ENCODE measurements at regions not wholly inside any gene's neighbourhood (a gene's known extent, or its start where the extent isn't known, plus 50 kb on each side); places are given as distances from the start of the nearest gene placed in this dataset.

GRCh38 chr2:74735009-74735408, 81.0 kb downstream of the SEMA4F start:
- TF ChIP-seq EZH2 (IDR thresholded peaks at IDR 0.05; ENCODE audit: low read length) = no peak
- TF ChIP-seq CTCF (optimal IDR thresholded peaks at IDR 0.05 in 1 of 3, IDR thresholded peaks at IDR 0.05 in 1 of 3, conservative IDR thresholded peaks at IDR 0.05 in 1 of 3; ENCODE audit: extremely low read depth in 1 of 3, insufficient read depth in 2 of 3, low read length in 3 of 3) = peak in 1 of 3 experiments; percentile 9
- DNase-seq (ENCODE audit: low read depth, low spot score) (no peak), FAIRE-seq (peak; percentile 90)
- Histone ChIP-seq H3K27me3 (ENCODE audit: control insufficient read depth, extremely low read depth, insufficient read depth, low read length) (no peaks in the 10 kb centered on the region), H3K27ac (ENCODE audit: control insufficient read depth, insufficient read depth, low read length) (peak overlapping the region; percentile 82), H3K9me3 (ENCODE audit: control insufficient read depth, low read depth, low read length) (peaks cover 4% of the 10 kb centered on the region), H3K36me3 (ENCODE audit: control insufficient read depth in 2 of 2, extremely low read depth in 1 of 2, insufficient read depth in 2 of 2, low read length in 2 of 2) (no peaks in the 10 kb centered on the region), H3K79me2 (ENCODE audit: control insufficient read depth, insufficient read depth, low read length) (no peaks in the 10 kb centered on the region), H3K4me3 (ENCODE audit: control insufficient read depth in 2 of 3, extremely low read depth in 1 of 3, insufficient read depth in 2 of 3, low read depth in 1 of 3, low read length in 3 of 3) (no peak overlapping the region), H3K4me2 (ENCODE audit: control insufficient read depth, extremely low read depth, insufficient read depth, low read depth, low read length) (peak overlapping the region; percentile 72), H2AFZ (ENCODE audit: control insufficient read depth, low read length) (peak overlapping the region; percentile 81), H3K9me1 (ENCODE audit: control insufficient read depth, extremely low read depth, insufficient read depth, low read length) (no peaks in the 10 kb centered on the region), H4K20me1 (ENCODE audit: control insufficient read depth, extremely low read depth, insufficient read depth, low read length) (no peaks in the 10 kb centered on the region), H3K9ac (ENCODE audit: control insufficient read depth, extremely low read depth, insufficient read depth, low read length) (peak overlapping the region; percentile 20), H3K4me1 (ENCODE audit: control insufficient read depth, extremely low read depth, insufficient read depth, low read length) (peaks cover 31% of the 10 kb centered on the region)
- dilution Hi-C loops (cut with MboI; ENCODE audit: extremely low pct_ligation_motif_present, low sequenced_read_pairs) = loop anchor here (25.0 kb wide), 1 partner anchor 127 kb away; no protein-coding TSS in a partner anchor

- Histone ChIP-seq H3K9me1 (ENCODE audit: control insufficient read depth, extremely low read depth, insufficient read depth, low read length) (no peaks in the 10 kb centered on the region), H3K27me3 (ENCODE audit: control insufficient read depth, extremely low read depth, insufficient read depth, low read length) (no peaks in the 10 kb centered on the region), H3K9ac (ENCODE audit: control insufficient read depth, extremely low read depth, insufficient read depth, low read length) (peak overlapping the region; percentile 20), H3K4me2 (ENCODE audit: control insufficient read depth, extremely low read depth, insufficient read depth, low read depth, low read length) (peak overlapping the region; percentile 72), H3K27ac (ENCODE audit: control insufficient read depth, insufficient read depth, low read length) (peak overlapping the region; percentile 82), H3K4me1 (ENCODE audit: control insufficient read depth, extremely low read depth, insufficient read depth, low read length) (peaks cover 37% of the 10 kb centered on the region), H3K79me2 (ENCODE audit: control insufficient read depth, insufficient read depth, low read length) (no peaks in the 10 kb centered on the region), H3K36me3 (ENCODE audit: control insufficient read depth in 2 of 2, extremely low read depth in 1 of 2, insufficient read depth in 2 of 2, low read length in 2 of 2) (no peaks in the 10 kb centered on the region), H4K20me1 (ENCODE audit: control insufficient read depth, extremely low read depth, insufficient read depth, low read length) (no peaks in the 10 kb centered on the region), H3K4me3 (ENCODE audit: control insufficient read depth in 2 of 3, extremely low read depth in 1 of 3, insufficient read depth in 2 of 3, low read depth in 1 of 3, low read length in 3 of 3) (no peak overlapping the region), H3K9me3 (ENCODE audit: control insufficient read depth, low read depth, low read length) (peaks cover 4% of the 10 kb centered on the region), H2AFZ (ENCODE audit: control insufficient read depth, low read length) (peak overlapping the region; percentile 81)
- no peak for FAIRE-seq
- no peak for TF ChIP-seq CTCF (optimal IDR thresholded peaks at IDR 0.05 in 1 of 3, IDR thresholded peaks at IDR 0.05 in 1 of 3, conservative IDR thresholded peaks at IDR 0.05 in 1 of 3; ENCODE audit: extremely low read depth in 1 of 3, insufficient read depth in 2 of 3, low read length in 3 of 3)
- no peak for TF ChIP-seq EZH2 (IDR thresholded peaks at IDR 0.05; ENCODE audit: low read length)
- DNase-seq (ENCODE audit: low read depth, low spot score) = no peak
- dilution Hi-C loops (cut with MboI; ENCODE audit: extremely low pct_ligation_motif_present, low sequenced_read_pairs) = loop anchor here (25.0 kb wide), 1 partner anchor 127 kb away; no protein-coding TSS in a partner anchor
These were observed 81.5 kb downstream of the SEMA4F start for GRCh38 chr2:74735564-74735963.
